Spleen (tissue), 11 donors: ENCODE measurements at regions not wholly inside any gene's neighbourhood (a gene's known extent, or its start where the extent isn't known, plus 50 kb on each side); places are given as distances from the start of the nearest gene placed in this dataset.

Source experiments
- DNase-seq: peaks from one replicate; pipeline ENCODE4 v3.0.0-alpha.2; 2020
- H3K27ac ChIP-seq, 8 donors: fragments of 200-600 bp; sonication (generic) in 7 of 8; 1 replicate in 4 of 8; 2 replicates in 4 of 8; pipeline versions ENCODE4 v1.5.0 to v1.8.0; 2016 to 2021; ENCODE audit warnings: inconsistent platforms in 4 of 8, mild to moderate bottlenecking in 4 of 8, moderate library complexity in 1 of 8
- H3K27me3 ChIP-seq, 7 donors: fragments of 200-600 bp; sonication (generic) in 6 of 7; replicated peaks in 1 of 7; 1 replicate in 4 of 7; 2 replicates in 3 of 7; pipeline versions ENCODE4 v1.5.0 to v1.8.0; 2016 to 2021; ENCODE audit warnings: inconsistent platforms in 3 of 7, mild to moderate bottlenecking in 1 of 7
- H3K36me3 ChIP-seq, 6 donors: fragments of 200-600 bp; sonication (generic) in 5 of 6; 1 replicate in 4 of 6; 2 replicates in 2 of 6; pipeline versions ENCODE4 v1.5.0 to v1.8.0; 2016 to 2021; ENCODE audit warnings: inconsistent platforms in 2 of 6
- H3K4me1 ChIP-seq, 6 donors: fragments of 200-600 bp; sonication (generic) in 5 of 6; 1 replicate in 3 of 6; 2 replicates in 3 of 6; pipeline versions ENCODE4 v1.5.0 to v1.8.0; 2016 to 2021; ENCODE audit warnings: inconsistent platforms in 3 of 6
- H3K4me3 ChIP-seq, 8 donors: fragments of 200-600 bp; sonication (generic) in 7 of 8; 1 replicate in 4 of 8; 2 replicates in 4 of 8; pipeline versions ENCODE4 v1.5.0 to v1.8.0; 2016 to 2021; ENCODE audit warnings: inconsistent platforms in 4 of 8, mild to moderate bottlenecking in 4 of 8, moderate library complexity in 2 of 8
- H3K9me3 ChIP-seq, 8 donors: fragments of 200-600 bp; sonication (generic) in 7 of 8; 1 replicate in 4 of 8; 2 replicates in 4 of 8; pipeline versions ENCODE4 v1.5.0 to v1.8.0; 2016 to 2021; ENCODE audit warnings: inconsistent platforms in 4 of 8
- CTCF ChIP-seq, 11 experiments: fragments of 200-600 bp in 7 of 11; fragments of 450-650 bp in 4 of 11; sonication (generic) in 4 of 11; IDR thresholded peaks in 8 of 11; conservative IDR thresholded peaks in 3 of 11; 1 replicate in 7 of 11; 2 replicates in 4 of 11; pipeline versions ENCODE4 v1.4.0 to v1.8.0; 2016 to 2021; ENCODE audit warnings: antibody characterized with exemption in 11 of 11, inconsistent platforms in 4 of 11, mild to moderate bottlenecking in 1 of 11
- POLR2A ChIP-seq, 3 donors: fragments of 450-650 bp; IDR thresholded peaks; one replicate each; pipeline ENCODE4 v1.5.1; 2017; ENCODE audit warnings: antibody characterized with exemption in 3 of 3, mild to moderate bottlenecking in 1 of 3
- POLR2AphosphoS5 ChIP-seq, 3 donors: sonication (generic); formaldehyde crosslinking; IDR thresholded peaks; one replicate each; pipeline ENCODE4 v1.5.1; 2017; ENCODE audit warnings: antibody characterized with exemption in 3 of 3
- WGBS, 5 donors: extraction: QIAGEN DNeasy Blood & Tissue Kit in 3 of 5; methylation state at CpG; one replicate each; pipeline versions ENCODE4 v1.1.5 to v1.1.7; 2013 to 2018; 5-methylcytosine and 5-hydroxymethylcytosine counted together
- intact Hi-C: fragments of 100-400 bp; cut with DNase I; formaldehyde crosslinking; loops from one replicate; pipeline ENCODE4 v1.15.0; 2023; ENCODE audit warnings: low total_unique reads
- donor health status: healthy with polysubstance abuse.
- donor health status: DM: no; HTN: no; CAD: no; lungs with moderate emphysema.
- donor health status: DM: no; HTN: no; CAD: no.
- donor health status: Bipolar disorder and iron deficiency.
- donor health status: healthy.
- donor health status: DM: no; HTN: no; CAD: no.
- donor health status: DM: yes; HTN: yes; CAD: no.

- intact Hi-C loops = no loop called here
- Histone ChIP-seq H3K4me1 (no peaks in the 10 kb centered on the region), H3K36me3 (no peaks in the 10 kb centered on the region), H3K9me3 (peaks cover 0 to 26% (median 16%) of the 10 kb centered on the region in 8 donors), H3K4me3 (no peak overlapping the region), H3K27me3 (no peaks in the 10 kb centered on the region), H3K27ac (no peak overlapping the region)
- no peak for TF ChIP-seq POLR2AphosphoS5 (IDR thresholded peaks at IDR 0.05)
- WGBS, 5 donors = 83 to 100% (median 86%) methylated on average over 1 of the region's 1 CpG
- no peak for DNase-seq
These were observed 532.8 kb downstream of the FOXG1 start for GRCh38 chr14:29299372-29299771.

DNA sequence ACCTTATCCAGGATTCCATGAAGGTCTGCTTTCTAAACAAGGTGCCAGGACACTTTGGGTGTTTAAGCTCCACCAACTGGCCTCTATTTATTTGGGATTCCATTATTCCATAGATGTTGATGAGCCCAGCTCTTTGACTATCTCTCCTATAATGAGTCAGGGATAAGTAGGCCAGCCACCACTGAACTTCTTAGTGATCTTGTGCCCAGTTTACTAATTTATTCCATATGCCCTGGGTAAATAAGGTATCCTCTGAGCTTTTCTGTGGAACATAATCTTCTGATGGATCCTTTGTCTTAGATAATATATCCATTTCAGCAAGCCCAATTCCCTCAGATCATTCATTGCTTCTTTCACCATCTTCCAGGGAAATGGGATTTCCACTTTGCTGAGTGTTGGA lies 535.0 kb downstream of the FOXG1 start:
- Histone ChIP-seq H3K36me3 (no peaks in the 10 kb centered on the region), H3K27me3 (no peaks in the 10 kb centered on the region), H3K27ac (no peak overlapping the region), H3K4me3 (no peak overlapping the region), H3K4me1 (no peaks in the 10 kb centered on the region), H3K9me3 (peaks cover 0 to 9% (median 2%) of the 10 kb centered on the region in 8 donors)
- no peak for DNase-seq
- no peak for TF ChIP-seq POLR2AphosphoS5 (IDR thresholded peaks at IDR 0.05)
- no peak for TF ChIP-seq POLR2A (IDR thresholded peaks at IDR 0.05)
- TF ChIP-seq CTCF (IDR thresholded peaks at IDR 0.05 in 8 of 11, conservative IDR thresholded peaks at IDR 0.05 in 3 of 11) = no peak
- intact Hi-C loops = no loop called here

DNA sequence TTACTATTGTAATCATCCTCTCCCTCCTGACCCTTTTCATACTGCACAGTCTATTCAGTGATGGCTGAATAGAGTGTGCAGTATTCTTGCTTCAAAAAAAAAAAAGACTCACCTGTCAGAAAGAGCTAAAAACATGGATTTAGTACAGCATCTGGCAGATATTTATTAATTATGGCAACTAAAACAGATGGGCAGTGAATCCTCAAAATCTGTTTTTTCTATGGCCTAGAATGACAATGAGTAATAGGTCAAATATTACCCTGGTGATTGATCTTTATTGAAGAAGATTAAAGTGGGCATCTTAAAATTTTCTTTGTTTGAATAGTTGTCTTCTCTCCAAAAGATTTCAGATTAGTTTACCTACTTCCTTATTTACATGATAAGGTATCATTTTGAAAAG lies 543.6 kb downstream of the FOXG1 start:
- Histone ChIP-seq H3K27me3 (no peaks in the 10 kb centered on the region), H3K4me1 (no peaks in the 10 kb centered on the region), H3K4me3 (no peak overlapping the region), H3K36me3 (no peaks in the 10 kb centered on the region), H3K27ac (no peak overlapping the region), H3K9me3 (peaks cover 0 to 6% (median 0%) of the 10 kb centered on the region in 8 donors)
- intact Hi-C loops = no loop called here
- no peak for TF ChIP-seq POLR2A (IDR thresholded peaks at IDR 0.05)
- no peak for TF ChIP-seq POLR2AphosphoS5 (IDR thresholded peaks at IDR 0.05)
- TF ChIP-seq CTCF (IDR thresholded peaks at IDR 0.05 in 8 of 11, conservative IDR thresholded peaks at IDR 0.05 in 3 of 11) = no peak
- no peak for DNase-seq

- 69 to 86% (median 81%) methylated on average over 1 of the region's 1 CpG for WGBS, 5 donors
- H3K4me3 ChIP-seq = no peak overlapping the region
- H3K4me1 ChIP-seq = no peaks in the 10 kb centered on the region
- H3K27me3 ChIP-seq = no peaks in the 10 kb centered on the region
- peaks cover 0 to 6% (median 0%) of the 10 kb centered on the region in 8 donors for H3K9me3 ChIP-seq
- no peak for DNase-seq
- intact Hi-C loops = no loop called here
- TF ChIP-seq POLR2A (IDR thresholded peaks at IDR 0.05) = no peak
- TF ChIP-seq POLR2AphosphoS5 (IDR thresholded peaks at IDR 0.05) = no peak
- TF ChIP-seq CTCF (IDR thresholded peaks at IDR 0.05 in 8 of 11, conservative IDR thresholded peaks at IDR 0.05 in 3 of 11) = no peak
- H3K36me3 ChIP-seq = no peaks in the 10 kb centered on the region
- H3K27ac ChIP-seq = no peak overlapping the region
These were observed 544.2 kb downstream of the FOXG1 start for GRCh38 chr14:29310757-29311156.

DNA sequence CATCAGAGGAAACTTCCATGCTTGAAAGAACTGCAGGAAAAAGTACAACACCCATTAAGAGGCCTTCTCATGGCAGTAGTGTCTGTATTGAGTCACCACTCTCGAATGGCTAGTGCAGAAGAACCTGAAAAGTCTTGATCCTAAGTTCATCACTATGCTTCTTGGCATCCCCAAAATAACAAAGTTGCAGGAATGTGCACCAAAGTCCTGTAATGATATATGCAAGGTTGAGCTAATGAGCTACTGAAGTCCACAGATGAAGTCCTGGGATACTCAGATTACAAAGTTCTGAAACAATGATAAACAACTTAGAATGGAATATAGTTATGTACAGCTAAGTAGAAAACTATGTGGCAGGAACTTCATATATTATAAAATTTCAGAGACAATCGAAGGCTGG lies 545.4 kb downstream of the FOXG1 start:
- Histone ChIP-seq H3K4me3 (no peak overlapping the region), H3K9me3 (peaks cover 0 to 6% (median 0%) of the 10 kb centered on the region in 8 donors)

More for the DNA sequence above, 545.4 kb downstream of the FOXG1 start:
- Histone ChIP-seq H3K36me3 (no peaks in the 10 kb centered on the region), H3K4me1 (no peaks in the 10 kb centered on the region), H3K27me3 (no peaks in the 10 kb centered on the region), H3K27ac (no peak overlapping the region)
- DNase-seq = no peak
- intact Hi-C loops = no loop called here
- TF ChIP-seq POLR2AphosphoS5 (IDR thresholded peaks at IDR 0.05) = no peak
- TF ChIP-seq CTCF (IDR thresholded peaks at IDR 0.05 in 8 of 11, conservative IDR thresholded peaks at IDR 0.05 in 3 of 11) = no peak
- TF ChIP-seq POLR2A (IDR thresholded peaks at IDR 0.05) = no peak
- WGBS, 5 donors = 46 to 63% (median 55%) methylated on average over 2 of the region's 2 CpGs
